CD4-positive, alpha-beta T cell treated with Interleukin-4 for 1 hour (primary cell): ENCODE measurements at regions not wholly inside any gene's neighbourhood (a gene's known extent, or its start where the extent isn't known, plus 50 kb on each side); places are given as distances from the start of the nearest gene placed in this dataset.

Experiments used
- DNase-seq, 2 donors: peaks; one replicate each; pipeline ENCODE4 v3.0.0-alpha.2; 2020 to 2022

DNA sequence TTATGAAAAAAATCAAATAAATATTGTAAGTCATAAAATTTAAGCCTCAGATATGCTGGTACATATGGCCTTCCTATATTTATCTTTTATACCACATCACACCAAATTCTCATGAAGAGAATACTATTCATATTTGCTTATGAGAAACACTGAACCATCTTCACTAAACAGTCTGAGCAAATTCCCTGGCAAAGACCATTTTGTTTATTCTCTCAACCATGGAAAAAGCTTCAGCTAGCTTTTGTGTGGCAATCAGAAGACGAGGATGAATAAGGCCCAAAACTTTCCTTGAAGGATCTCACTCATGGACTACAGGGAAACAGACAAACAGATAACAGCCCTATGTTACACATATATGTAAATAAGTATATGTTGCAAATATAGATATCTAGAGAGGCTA is 252.1 kb downstream of the TMX3 start:
- DNase-seq: no peak

DNA sequence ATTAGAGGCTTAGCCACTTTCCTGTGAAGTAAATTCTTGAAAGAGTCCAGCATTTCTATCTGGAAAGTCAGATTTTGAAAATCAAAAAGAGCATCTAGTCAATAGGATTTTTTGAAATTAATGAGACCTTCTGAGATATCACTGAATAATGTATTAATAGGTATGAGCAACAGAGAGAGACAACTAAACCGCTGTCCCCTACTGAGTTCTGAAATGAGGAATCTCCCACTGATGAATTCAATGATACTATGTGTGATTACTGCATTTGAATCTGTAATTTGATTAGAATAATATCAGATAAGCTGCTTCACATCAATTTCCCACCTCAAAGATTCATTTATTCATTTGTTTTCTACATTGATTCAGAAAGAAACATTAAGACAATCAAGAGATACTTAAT is 252.8 kb downstream of the TMX3 start:
- no peak for DNase-seq

DNA sequence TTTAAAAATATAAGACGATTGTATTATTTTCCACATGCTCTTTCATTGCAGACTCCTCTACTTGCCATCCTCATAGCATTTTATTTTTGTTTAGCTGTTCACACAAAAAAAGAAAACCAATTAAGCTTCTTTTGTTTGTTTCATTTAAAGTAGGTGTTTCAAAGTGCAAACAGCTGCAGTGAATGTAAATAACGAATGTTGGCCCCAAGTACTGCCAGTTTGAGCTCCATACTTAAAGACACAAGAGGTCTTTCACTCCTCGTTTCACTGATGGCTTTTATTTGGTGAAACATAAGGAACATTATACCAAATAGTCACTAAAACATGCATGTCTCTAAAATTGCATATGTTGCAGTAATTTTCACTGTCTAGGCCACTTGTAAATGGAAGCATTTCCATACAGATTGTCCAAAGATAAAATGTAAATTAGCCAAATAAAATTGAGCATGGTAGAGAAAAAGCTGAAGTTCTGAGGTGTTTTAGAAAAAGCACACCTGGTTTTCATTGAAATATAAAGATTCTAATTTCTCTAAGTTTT is 253.4 kb downstream of the TMX3 start:
- no peak for DNase-seq

DNA sequence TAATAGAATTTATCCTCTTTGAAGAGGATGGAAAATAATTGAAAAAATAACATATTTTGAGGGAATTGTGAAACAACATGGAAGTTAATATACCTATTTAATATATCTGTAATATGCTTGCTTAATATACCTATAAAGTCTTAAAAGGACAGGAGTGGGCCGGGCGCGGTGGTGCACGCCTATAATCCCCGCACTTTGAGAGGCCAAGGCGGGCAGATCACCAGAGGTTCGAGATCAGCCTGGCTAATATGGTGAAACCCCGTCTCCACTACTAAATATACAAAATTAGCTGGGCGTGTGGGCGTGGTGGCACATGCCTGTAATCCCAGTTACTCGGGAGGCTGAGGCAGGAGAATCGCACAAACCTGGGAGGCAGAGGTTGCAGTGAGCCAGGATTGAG is 254.9 kb downstream of the TMX3 start:
- no peak for DNase-seq

DNA sequence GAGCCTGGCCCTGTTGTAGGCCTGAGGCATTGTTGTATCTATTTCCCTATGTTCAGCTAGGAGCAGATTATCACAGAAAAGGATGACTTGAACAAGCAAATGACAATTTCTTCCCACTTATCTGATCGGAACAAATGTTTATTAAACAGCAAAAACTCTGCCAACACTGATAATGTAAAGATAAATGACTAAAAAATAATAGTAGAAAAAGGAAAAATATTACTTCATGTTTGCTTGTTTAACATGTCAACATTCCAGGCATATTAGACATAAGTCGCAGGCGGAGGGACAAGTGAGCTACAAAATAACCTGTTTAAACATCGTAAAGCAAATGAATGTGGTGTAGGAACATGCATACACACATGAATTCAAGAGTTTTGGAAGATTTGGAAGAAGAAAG is 257.9 kb downstream of the TMX3 start:
- DNase-seq: no peak

DNA sequence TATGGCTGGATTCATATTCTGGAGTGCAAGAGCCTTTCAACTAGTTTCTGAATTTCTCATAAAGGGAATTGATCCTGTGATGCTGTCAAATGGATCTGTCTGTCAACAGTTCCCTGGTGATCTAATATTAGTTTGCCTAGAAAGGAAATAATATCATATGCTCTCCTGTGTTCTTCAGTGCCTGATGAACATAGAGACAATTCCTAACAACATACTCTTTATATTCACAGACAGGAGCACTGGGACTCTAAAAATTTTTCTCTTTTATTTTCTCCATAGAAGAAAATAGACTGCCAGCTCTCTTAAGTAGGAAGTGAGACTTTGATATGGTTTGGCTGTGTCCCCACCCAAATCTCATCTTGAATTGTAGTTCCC is 259.7 kb downstream of the TMX3 start:
- no peak for DNase-seq

DNA sequence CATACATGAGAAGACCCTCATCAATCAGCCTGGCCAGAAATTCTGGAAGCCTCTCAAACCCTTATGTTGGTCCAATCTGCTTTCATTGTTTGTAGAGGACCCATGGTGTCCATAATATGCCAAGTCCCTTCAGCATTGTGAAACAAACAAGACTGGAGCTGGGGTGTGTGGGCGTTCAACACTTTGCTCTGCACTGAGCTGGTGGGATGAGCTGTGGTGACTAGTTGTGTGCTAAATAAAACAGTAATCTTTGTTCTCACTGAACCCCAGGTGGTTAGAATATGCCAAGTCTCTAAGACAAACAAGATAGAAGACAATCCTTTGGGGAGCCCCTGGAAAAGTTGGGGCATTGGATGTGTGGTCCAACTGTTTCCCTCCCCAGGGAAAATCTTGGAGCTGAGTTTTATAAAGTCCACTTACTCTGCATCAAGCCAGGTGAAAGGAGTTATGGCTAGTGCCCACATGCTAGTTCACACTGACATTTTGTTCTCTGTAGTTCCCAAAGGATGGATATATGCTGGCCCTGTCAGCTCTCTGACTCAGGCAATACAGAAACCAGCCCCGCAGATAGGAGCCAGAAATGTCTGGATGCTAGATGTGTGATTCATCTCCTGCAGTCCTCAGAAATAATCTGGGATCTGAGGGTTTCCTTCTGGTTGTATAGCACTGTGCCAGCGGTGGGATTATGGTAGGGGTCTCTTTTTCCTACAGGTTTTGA is 260.2 kb downstream of the TMX3 start:
- no peak for DNase-seq

DNA sequence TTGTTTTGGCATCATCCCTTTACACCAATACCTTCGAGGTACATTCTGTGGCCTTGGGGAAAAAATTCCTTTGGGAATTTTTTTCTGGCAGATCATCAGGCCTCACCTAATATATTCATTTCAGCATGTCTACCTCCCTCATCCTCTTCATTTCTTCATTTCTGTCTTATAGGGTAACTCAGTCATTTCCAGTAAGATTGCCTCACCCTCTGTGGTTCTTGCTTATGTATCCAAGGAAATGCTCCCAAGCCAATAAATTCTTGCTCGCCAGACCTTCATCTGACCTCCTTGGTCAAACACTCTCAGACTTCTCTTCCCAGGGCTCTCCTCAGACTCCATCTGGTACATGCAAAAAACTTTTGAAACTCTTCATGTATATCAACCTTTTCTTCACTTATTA is 265.6 kb downstream of the TMX3 start:
- no peak for DNase-seq

DNA sequence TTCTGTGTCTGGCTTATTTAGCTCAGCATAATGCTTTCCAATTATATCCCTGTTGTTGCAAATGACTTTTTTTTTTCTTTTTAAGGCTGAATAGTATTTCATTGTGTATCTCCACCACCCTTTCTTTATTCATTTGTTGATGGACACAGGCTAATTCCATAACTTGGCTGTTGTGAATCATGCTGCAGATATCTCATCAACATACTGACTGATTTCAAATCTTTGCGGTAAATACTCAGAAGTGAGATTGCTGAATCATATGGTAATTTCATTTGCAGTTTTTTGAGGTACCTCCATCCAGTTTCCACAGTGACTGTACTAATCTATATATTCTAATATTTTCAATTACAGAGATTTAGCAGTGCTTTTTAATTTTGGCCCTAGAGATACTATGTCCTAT is 266.2 kb downstream of the TMX3 start:
- no peak for DNase-seq

DNA sequence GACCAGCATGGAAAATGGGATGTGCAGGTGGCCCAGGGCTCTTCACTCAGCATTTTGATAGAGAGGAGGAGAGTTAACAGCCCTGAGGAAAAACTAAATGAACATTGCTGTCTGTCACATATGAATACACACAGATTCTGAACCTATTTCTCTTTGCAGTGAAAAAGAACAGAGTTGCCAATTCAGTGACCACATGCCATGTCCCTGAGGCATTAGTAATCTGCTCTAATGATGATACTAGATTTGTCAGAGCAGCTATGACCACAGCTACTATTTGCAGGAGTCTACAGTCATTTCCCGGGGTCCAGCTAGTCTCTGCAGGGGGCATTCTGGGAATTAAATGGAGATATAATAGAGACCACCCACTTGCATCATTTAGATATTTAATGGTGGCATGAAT is 267.6 kb downstream of the TMX3 start:
- DNase-seq: no peak

DNA sequence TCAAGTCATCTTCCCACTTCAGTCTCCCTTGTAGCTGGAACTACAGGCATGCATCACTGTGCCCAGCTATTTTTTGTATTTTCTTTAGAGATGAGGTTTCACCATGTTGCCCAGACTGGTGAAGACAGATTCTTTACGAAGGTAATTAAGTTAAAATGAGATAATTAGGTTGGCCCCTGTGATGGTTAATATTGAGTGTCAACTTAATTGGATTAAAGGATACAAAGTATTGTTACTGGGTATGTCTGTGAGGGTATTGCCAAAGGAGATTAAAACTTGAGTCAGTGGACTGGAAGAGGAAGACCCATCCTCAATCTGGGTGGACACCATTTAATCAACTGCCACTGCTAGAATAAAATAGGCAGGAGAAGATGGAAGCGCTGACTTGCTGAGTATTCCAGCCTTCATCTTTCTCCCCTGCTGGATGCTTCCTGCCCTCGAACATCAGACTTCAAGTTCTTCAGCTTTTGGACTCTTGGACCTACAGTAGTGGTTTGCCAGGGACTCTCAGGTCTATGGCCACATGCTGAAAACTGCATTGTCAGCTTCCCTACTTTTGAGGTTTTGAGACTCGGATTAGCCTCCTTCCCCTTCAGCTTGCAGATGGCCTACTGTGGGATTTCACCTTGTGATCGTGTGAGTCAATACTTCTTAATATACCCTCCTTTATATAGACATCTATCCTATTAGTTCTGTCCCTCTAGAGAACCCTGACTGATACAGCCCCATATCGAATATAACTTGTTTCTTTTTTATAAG is 269.1 kb downstream of the TMX3 start:
- DNase-seq: no peak

DNA sequence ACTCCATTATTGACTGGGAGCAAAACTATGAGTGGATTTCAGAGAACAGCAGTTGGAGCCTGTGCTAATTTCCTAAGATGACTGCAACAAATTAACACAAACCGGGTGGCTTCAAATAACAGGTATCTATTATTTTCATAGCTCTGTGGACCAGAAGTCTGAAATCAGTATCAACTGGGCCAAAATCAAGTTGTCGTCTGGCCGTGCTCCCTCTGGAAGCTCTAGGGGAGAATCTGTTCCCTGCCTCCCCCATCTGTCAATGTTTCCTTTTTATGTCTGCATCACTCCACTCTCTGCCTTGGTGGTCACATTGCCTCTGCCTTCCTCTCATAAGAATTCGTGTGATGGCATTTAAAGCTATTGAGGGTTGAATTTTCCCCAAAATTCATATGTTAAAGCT is 269.8 kb downstream of the TMX3 start:
- no peak for DNase-seq

DNA sequence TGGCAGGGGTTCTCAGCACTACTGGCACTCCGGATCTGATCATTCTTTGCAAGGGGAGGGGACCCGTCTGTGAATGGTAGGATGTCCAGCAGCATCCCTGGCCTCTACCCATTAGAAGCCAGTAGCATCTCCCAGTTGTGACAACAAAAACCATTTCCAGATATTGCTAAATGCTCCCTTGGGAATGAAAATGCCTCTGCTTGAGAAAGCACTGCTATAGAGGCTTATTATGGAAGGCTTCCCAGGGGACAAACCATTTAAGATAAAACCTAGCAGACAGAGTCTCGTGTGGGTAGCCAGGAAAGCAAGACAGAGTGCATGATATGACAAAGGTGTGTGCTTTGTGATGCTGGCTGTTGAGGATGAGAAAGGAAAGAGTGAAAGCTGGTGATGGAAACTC is 273.7 kb downstream of the TMX3 start:
- no peak for DNase-seq

DNA sequence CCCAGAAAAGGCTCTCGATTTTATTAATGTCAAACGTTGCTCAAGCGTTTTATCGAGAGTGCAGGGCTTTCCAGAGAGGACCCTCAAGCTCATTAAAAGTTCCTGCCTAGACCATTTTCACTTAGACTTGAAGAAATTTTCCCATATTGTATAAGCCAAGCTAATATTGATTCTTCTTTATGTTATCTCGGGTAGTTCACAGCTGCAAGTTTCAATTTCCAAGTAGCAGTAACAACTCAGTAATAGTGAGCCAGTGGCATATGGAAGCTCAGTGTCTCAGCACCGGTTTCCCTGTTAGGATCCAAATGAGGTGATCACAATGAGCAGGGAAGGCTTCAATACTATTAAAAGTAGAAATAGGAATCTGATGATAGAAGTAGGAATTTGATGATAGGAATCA is 274.5 kb downstream of the TMX3 start:
- no peak for DNase-seq

DNA sequence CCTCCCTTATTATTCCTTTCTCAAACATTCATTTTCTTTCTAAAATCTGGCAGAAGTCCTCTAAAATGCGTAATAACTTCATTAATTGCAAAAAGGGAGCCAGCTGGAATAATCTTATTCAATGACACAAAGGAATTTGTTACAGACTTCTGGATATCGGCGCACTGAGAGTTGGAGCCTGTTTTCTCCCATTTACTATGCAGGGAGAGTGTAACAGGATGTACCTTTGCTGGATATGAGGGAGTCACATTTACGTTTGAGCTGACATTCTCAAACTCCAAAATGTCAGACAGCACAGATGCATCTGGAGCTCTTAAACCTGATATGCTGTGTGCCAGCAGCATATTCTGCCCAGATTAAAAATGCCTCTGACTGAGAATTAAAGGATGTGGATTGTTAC is 275.3 kb downstream of the TMX3 start:
- DNase-seq: no peak

DNA sequence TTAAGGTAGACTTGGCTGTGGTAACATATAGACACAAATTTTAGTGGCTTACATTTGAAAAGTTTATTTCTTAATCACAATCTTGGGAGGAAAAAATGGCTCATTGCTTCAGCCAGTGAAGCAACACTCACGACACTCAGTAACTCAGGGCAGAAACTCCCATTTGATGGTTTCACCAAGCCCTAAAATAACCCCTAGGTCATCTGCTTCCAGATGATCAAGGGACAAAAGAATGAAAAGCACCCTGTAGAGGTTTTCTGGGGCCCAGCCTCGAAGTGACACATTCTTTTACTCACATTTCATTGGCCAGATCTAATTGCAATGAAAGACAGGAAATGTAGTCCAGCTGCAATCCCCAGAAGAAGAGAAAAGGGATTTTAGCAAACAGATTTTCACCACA is 275.9 kb downstream of the TMX3 start:
- no peak for DNase-seq

DNA sequence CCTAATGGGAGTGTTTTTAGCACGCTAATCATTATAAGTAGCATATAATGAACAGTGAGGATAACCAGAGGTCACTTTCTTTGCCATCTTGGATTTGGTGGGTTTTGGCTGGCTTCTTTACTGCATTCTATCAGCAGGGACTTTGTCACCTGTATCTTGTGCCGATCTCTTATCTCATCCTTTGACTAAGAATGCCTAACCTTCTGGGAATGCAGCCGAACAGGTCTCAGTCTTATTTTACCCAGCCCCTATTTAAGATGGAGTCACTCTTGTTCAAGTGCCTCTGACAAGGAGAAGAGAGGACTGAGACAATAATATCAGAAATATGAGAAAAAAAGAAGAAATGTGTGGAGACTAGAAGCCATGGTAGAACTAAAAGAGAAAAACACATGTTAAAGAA is 276.4 kb downstream of the TMX3 start:
- no peak for DNase-seq

DNA sequence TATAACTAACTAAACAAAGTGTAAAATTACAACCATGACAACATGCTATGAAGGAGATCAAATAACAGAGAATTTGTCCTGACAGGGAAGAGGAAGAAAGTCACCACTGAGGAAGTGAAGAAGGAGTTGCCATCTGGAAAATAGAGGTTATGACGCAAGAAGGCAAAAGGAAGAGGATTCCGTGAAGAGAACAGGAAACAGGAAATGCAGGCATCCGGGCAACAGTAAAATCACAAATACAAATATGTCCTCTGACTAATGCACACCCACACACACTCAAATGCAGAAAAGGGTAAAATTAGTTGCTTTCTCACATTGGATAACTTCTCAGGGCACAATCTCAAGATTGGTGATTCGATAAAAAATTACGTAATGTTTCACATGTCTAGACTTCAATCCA is 278.4 kb downstream of the TMX3 start:
- no peak for DNase-seq

DNA sequence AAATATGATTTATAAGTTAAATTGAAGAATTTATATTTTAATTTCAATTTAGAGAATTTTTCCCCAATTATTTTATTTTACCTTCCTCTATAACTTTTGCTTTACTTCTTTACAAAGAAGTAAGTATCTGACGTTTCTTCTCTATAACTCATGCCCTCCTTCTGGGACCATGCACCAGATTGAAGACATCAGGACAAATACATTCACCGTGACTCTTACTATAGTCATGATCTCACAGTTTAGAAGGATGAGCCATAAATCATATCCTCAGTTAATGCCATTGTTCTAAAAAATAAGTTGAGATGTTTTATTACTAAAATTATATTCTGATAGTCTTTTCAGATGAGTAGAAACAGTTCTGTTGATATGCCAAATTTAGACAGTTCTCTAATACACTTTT is 279.3 kb downstream of the TMX3 start:
- no peak for DNase-seq

DNA sequence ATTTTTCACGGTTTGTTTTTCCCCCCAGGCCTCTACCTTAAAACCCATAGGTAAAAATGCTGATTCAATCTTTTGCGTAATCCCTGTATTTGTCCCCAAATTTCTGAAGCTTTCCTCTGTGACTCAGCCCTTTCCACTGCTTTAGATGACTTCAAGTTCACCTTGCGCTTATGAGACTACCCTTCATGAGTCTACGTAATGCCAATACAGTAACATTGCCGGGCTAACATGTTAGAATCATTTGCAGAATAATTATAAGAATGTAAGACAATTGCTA is 283.0 kb downstream of the TMX3 start:
- no peak for DNase-seq

DNA sequence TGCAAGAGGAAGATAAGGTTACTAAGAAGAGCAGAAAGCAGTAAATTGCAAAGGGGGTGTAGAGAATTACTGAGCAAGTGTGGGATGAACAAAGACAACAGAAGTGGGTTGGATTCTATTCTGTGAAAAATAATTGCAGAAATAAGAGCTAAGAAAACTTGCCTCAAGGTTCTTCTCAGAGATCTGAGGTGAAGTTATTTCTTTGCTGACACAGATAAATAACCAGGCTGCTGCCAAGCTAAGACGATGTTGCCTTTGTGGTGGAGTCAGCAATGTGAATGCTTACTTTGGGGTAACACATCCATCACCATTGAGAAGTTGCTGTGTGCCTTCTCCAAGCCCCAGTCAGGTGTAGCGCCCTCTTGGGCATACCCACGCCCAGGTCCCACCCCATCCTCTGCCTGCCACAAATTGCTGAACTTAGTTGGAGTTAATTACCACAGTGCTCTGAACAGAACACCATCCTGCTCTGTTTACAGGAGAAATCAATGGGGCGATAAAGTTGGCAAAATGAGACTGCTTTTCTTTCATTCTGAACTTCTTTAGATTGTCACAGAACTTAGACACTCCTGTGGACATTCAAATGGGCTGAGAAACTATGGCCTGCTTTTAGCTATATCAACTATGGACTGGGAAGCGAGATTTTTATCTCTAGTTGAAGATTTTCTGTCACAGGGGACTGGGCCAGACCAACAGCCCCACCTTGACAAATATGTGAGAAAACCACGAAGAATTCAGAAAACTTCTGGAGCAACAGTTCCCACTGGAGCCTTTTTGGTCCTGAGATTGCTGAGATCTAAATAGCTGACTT is 283.6 kb downstream of the TMX3 start:
- DNase-seq: no peak

DNA sequence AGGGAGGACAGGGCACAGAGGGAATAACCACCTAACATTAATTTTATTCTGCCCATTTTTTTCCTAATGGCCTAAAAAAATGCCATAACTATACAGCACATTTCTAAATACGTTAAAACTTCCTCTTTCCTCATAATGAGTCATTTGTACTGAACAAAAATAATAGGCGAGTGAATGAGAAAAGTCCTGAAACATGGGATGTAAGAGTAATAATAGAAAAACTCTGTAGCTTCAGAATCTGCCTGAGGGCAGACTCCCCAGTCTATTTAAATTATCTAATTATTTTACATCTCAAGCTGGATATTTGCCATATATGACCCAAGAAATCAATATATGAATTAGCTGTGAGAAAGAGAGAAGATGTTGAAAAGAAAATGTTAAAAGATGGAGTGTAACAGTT is 285.1 kb downstream of the TMX3 start:
- DNase-seq: no peak

DNA sequence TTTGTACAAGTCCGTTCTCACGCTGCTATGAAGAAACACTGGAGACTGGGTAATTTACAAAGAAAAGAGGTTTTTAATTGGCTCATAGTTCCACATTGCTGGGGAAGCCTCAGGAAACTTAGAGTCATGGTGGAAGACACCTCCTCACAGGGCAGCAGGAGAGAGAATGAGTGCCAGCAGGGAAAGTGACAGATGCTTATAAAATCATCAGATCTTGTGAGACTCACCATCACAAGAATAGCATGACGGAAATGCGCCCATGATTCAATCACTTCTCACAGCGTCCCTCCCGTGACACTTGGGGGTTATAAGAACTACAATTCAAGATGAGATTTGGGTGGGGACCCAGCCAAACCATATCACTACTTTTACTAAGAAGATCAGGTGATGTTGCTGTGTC is 285.8 kb downstream of the TMX3 start:
- no peak for DNase-seq

DNA sequence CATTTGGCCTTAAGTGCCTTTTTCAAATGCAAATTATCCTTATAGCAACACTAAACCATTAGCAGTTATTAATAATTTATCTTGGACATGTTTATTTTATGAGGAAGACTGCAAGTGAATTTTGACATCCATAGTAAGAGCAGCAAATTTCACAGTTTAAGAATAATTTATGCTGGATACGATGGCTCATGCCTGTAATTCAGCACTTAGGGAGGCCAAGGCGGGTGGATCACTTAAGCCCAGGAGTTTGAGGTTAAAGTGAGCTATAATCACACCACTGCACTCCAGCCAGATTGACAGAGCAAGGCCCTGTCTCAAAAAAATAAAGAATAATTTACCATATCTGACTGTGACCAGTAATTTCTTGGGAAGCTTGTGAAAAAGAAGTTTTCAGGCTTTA is 286.2 kb downstream of the TMX3 start:
- no peak for DNase-seq
